Smooth muscle cell (in vitro differentiated cells): ENCODE measurements at regions not wholly inside any gene's neighbourhood (a gene's known extent, or its start where the extent isn't known, plus 50 kb on each side); places are given as distances from the start of the nearest gene placed in this dataset.

ENCODE experiments used
- DNase-seq: peaks from one replicate; lab custom pipeline; 2025; ENCODE audit not compliant: unreplicated experiment; lab: John Stamatoyannopoulos, UW
- H2AFZ ChIP-seq: fragments of 200-600 bp; sonication (generic); 2 replicates; pipeline ENCODE4 v1.6.0; 2016; ENCODE audit warnings: antibody characterized with exemption, low read depth, mild to moderate bottlenecking
- H3F3A ChIP-seq: fragments of 200-600 bp; sonication (generic); 2 replicates; pipeline ENCODE4 v1.6.0; 2017; ENCODE audit warnings: antibody characterized with exemption, low read depth
- H3K27ac ChIP-seq: fragments of 200-600 bp; sonication (generic); 2 replicates; pipeline ENCODE4 v1.5.1; 2016; ENCODE audit warnings: low read depth, mild to moderate bottlenecking
- H3K27me3 ChIP-seq: fragments of 200-600 bp; sonication (generic); 2 replicates; pipeline ENCODE4 v1.6.1; 2016; ENCODE audit warnings: low read depth, mild to moderate bottlenecking
- H3K36me3 ChIP-seq: fragments of 200-600 bp; sonication (generic); 2 replicates; pipeline ENCODE4 v1.5.1; 2016; ENCODE audit warnings: low read depth
- H3K4me1 ChIP-seq: fragments of 200-600 bp; sonication (generic); 2 replicates; pipeline ENCODE4 v1.5.1; 2016; ENCODE audit warnings: low read depth
- H3K4me2 ChIP-seq: fragments of 200-600 bp; sonication (generic); 2 replicates; pipeline ENCODE4 v1.6.0; 2016; ENCODE audit warnings: mild to moderate bottlenecking
- H3K4me3 ChIP-seq: fragments of 200-600 bp; sonication (generic); 2 replicates; pipeline ENCODE4 v1.5.1; 2016; ENCODE audit warnings: mild to moderate bottlenecking
- H3K79me2 ChIP-seq: fragments of 200-600 bp; sonication (generic); 2 replicates; pipeline ENCODE4 v1.6.0; 2016; ENCODE audit warnings: low read depth, mild to moderate bottlenecking
- H3K9ac ChIP-seq: fragments of 200-600 bp; sonication (generic); 2 replicates; pipeline ENCODE4 v1.6.0; 2016; ENCODE audit warnings: low read depth
- H3K9me3 ChIP-seq: fragments of 200-600 bp; sonication (generic); replicated peaks from 2 replicates; pipeline ENCODE4 v1.5.1; 2016; ENCODE audit warnings: low read depth
- H4K20me1 ChIP-seq: fragments of 200-600 bp; sonication (generic); 2 replicates; pipeline ENCODE4 v1.6.0; 2016; ENCODE audit warnings: low read depth
- WGBS: methylation state at CpG from one replicate; pipeline ENCODE4 v1.1.7; 2016; ENCODE audit warnings: low lambda C conversion rate; 5-methylcytosine and 5-hydroxymethylcytosine counted together
- TF ChIP-seq, protein P1 (sequence below): fragments of 200-600 bp; sonication (generic); IDR thresholded peaks from 2 replicates; pipeline ENCODE4 v1.5.1; 2017; ENCODE audit warnings: borderline replicate concordance, mild to moderate bottlenecking, antibody characterized with exemption; ENCODE audit not compliant: insufficient read depth, poor library complexity, severe bottlenecking

GRCh38 chr5:29780401-29780800 is 1413.1 kb upstream of the CDH6 start:
- Histone ChIP-seq H3F3A (no peaks in the 10 kb centered on the region), H3K79me2 (no peaks in the 10 kb centered on the region), H3K4me1 (no peaks in the 10 kb centered on the region), H3K27me3 (no peaks in the 10 kb centered on the region), H3K36me3 (no peaks in the 10 kb centered on the region), H4K20me1 (no peaks in the 10 kb centered on the region), H3K9ac (no peak overlapping the region), H2AFZ (no peak overlapping the region), H3K4me2 (no peak overlapping the region), H3K4me3 (no peak overlapping the region), H3K27ac (no peak overlapping the region), H3K9me3 (no peaks in the 10 kb centered on the region)
- TF ChIP-seq, protein P1, sequence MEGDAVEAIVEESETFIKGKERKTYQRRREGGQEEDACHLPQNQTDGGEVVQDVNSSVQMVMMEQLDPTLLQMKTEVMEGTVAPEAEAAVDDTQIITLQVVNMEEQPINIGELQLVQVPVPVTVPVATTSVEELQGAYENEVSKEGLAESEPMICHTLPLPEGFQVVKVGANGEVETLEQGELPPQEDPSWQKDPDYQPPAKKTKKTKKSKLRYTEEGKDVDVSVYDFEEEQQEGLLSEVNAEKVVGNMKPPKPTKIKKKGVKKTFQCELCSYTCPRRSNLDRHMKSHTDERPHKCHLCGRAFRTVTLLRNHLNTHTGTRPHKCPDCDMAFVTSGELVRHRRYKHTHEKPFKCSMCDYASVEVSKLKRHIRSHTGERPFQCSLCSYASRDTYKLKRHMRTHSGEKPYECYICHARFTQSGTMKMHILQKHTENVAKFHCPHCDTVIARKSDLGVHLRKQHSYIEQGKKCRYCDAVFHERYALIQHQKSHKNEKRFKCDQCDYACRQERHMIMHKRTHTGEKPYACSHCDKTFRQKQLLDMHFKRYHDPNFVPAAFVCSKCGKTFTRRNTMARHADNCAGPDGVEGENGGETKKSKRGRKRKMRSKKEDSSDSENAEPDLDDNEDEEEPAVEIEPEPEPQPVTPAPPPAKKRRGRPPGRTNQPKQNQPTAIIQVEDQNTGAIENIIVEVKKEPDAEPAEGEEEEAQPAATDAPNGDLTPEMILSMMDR = no peak
- DNase-seq = no peak
- WGBS = 67% methylated on average over 4 of the region's 4 CpGs

DNA sequence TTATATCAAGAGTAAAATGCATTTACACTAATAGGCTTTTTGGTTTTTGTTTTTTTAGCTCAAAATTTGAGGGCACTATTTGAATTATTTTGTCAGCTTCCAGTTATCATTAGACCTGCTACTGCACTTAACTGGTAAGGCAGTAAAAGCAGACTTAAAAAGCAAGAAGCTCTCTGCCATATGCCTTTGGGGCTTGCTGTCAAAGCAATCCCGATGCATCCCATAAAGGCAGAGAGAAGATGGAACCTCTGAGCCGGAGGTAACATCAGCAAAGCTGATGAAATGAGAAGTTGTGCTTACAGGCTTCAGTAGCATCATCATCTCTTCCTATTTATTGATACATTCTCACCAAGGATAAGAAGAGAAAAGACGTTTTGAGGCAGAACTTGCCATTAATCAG is 1414.3 kb upstream of the CDH6 start:
- H3K79me2 ChIP-seq = no peaks in the 10 kb centered on the region
- TF ChIP-seq, protein P1 = no peak
- WGBS = 66% methylated on average over 3 of the region's 3 CpGs

DNA sequence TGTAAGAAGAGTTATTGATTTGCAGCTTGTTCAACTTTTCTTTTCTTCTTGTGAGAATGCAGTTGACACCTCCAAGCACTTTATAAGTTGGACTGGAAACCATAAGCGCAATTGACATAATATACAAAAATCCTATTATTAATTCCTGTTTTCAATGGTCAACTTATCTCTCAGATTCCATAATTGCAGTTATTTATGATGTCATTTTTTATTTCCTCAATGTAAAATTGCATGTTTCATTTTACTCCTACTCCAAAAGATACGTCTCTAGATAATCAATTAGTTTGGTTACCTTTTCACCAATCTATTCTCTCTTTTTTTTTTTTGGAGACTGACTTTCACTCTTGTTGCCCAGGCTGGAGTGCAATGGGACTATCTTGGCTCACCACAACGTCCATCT is 1416.1 kb upstream of the CDH6 start:
- DNase-seq = no peak
- TF ChIP-seq, protein P1 = no peak
- 93% methylated on average over 3 of the region's 3 CpGs for WGBS
- Histone ChIP-seq H3K36me3 (no peaks in the 10 kb centered on the region), H4K20me1 (no peaks in the 10 kb centered on the region), H3K9me3 (no peaks in the 10 kb centered on the region), H3K4me2 (no peak overlapping the region), H2AFZ (no peak overlapping the region), H3K4me3 (no peak overlapping the region), H3K4me1 (no peaks in the 10 kb centered on the region), H3K79me2 (no peaks in the 10 kb centered on the region), H3K27ac (no peak overlapping the region), H3K27me3 (no peaks in the 10 kb centered on the region), H3F3A (no peaks in the 10 kb centered on the region), H3K9ac (no peak overlapping the region)

More for the DNA sequence above, 1414.3 kb upstream of the CDH6 start:
- Histone ChIP-seq H3K4me1 (no peaks in the 10 kb centered on the region), H3K4me2 (no peak overlapping the region), H2AFZ (no peak overlapping the region), H3K27ac (no peak overlapping the region), H3K4me3 (no peak overlapping the region), H3K27me3 (no peaks in the 10 kb centered on the region), H3K9me3 (no peaks in the 10 kb centered on the region), H3K36me3 (no peaks in the 10 kb centered on the region), H3F3A (no peaks in the 10 kb centered on the region), H4K20me1 (no peaks in the 10 kb centered on the region), H3K9ac (no peak overlapping the region)
- no peak for DNase-seq

DNA sequence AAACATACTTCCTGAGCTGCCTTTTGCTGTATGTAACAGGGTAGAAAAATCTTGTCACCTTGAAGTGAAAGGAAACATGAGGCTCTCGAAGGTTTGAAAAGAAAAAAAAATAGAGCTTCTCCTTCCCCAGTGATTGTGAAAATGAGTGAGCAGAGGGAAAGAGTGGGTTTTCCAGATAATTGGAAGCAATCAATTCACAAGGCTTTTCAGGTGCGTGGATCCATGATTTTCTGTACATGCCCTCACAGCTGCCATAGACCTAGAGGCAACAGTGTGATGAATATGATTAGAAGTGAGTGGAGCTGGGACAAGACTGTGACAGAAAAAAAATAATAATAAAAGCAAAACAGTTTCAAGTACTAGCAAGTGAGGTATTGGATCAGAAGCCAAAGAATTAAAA is 1422.5 kb upstream of the CDH6 start:
- Histone ChIP-seq H3K4me1 (no peaks in the 10 kb centered on the region), H3K36me3 (no peaks in the 10 kb centered on the region), H3F3A (no peaks in the 10 kb centered on the region), H3K9ac (no peak overlapping the region), H4K20me1 (no peaks in the 10 kb centered on the region), H2AFZ (no peak overlapping the region), H3K27me3 (no peaks in the 10 kb centered on the region), H3K9me3 (no peaks in the 10 kb centered on the region), H3K4me2 (no peak overlapping the region), H3K79me2 (no peaks in the 10 kb centered on the region), H3K27ac (no peak overlapping the region), H3K4me3 (no peak overlapping the region)
- TF ChIP-seq, protein P1 = no peak
- DNase-seq = no peak
- 84% methylated on average over 2 of the region's 2 CpGs for WGBS
